Heart left ventricle (tissue), 13 donors: ENCODE measurements at regions not wholly inside any gene's neighbourhood (a gene's known extent, or its start where the extent isn't known, plus 50 kb on each side); places are given as distances from the start of the nearest gene placed in this dataset.

ENCODE experiments used
- POLR2A ChIP-seq, 2 donors: fragments of 450-650 bp; IDR thresholded peaks; one replicate each; pipeline ENCODE4 v1.6.1; 2017; ENCODE audit warnings: antibody characterized with exemption in 2 of 2, mild to moderate bottlenecking in 2 of 2, moderate library complexity in 2 of 2
- TF ChIP-seq, protein P1 (sequence below), 12 donors: fragments of 200-600 bp; sonication (generic) in 4 of 12; IDR thresholded peaks; one replicate each; pipeline versions ENCODE4 v1.5.0 to v1.8.0; 2018 to 2022; ENCODE audit warnings: antibody characterized with exemption in 12 of 12, mild to moderate bottlenecking in 5 of 12
- donor health status: ischemic (EF 13 %, LVEDD 7.1; RV severe dilation, severe dysfunction).
- donor health status: DM: no; HTN: yes; CAD: no.
- donor health status: DM: no; HTN: no; CAD: no.
- donor health status: ischemic (EF 25% LVEDD 6.9; RV normal size, moderate dysfunction).
- donor health status: ischemic (EF 25% LVEDD 5.7; RV mildly dilated, moderate dysfunction).
- donor health status: ischemic (EF 35%, LVEDD 5.7; RV mildly dilated, moderate dysfunction).
- donor health status: nonischemic (EF 11% LVEDD 7.7; RV severe dilation, severe dysfunction).
- donor health status: DM: yes; HTN: yes; CAD: no.
- donor health status: PGD.
- donor health status: ischemic (EF 29% LVEDD 5.4; RV normal size, mild dysfunction).
- donor health status: nonischemic (EF 23%, LVEDD 6.1; RV moderate dilation, normal function).

DNA sequence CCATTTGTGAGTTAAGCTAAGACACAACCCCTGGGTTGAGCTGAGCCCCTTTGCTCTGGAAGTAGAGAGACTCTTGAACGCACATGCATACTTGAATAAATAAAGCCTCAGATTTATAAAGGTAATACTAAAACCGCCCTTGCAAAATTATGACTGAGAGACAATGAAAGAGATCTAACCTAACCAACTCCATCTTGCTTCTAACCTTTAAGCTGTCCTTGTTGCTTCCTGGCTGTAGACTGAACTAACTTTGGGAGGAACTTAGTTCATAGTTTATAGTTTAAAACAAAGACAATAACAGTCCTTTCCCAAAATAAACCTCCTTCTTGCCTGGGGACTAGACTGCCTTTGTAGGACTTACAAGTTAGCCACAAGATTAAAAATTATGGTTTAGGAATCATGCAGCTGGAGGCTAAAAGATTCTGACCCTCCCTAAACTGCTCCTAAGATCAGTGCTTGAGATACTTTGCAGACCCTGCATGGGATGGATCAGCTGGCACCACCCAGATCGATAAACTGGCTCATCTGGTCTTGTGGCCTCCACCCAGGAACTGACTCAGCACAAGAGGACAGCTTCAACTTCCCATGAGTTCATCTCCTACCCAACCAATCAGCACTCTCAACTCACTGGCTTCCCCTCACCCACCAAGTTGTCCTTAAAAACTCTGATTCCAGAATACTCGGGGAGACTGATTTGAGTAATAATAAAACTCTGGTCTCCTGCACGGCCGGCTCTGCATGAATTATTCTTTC is 240.2 kb upstream of the SLC14A2 start:
- TF ChIP-seq, protein P1, sequence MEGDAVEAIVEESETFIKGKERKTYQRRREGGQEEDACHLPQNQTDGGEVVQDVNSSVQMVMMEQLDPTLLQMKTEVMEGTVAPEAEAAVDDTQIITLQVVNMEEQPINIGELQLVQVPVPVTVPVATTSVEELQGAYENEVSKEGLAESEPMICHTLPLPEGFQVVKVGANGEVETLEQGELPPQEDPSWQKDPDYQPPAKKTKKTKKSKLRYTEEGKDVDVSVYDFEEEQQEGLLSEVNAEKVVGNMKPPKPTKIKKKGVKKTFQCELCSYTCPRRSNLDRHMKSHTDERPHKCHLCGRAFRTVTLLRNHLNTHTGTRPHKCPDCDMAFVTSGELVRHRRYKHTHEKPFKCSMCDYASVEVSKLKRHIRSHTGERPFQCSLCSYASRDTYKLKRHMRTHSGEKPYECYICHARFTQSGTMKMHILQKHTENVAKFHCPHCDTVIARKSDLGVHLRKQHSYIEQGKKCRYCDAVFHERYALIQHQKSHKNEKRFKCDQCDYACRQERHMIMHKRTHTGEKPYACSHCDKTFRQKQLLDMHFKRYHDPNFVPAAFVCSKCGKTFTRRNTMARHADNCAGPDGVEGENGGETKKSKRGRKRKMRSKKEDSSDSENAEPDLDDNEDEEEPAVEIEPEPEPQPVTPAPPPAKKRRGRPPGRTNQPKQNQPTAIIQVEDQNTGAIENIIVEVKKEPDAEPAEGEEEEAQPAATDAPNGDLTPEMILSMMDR (IDR thresholded peaks at IDR 0.05), result no peak
- TF ChIP-seq POLR2A (IDR thresholded peaks at IDR 0.05), result no peak
